Hepatocyte (in vitro differentiated cells): ENCODE measurements at regions not wholly inside any gene's neighbourhood (a gene's known extent, or its start where the extent isn't known, plus 50 kb on each side); places are given as distances from the start of the nearest gene placed in this dataset.

ENCODE experiments used
- CTCF ChIP-seq: fragments of 200-600 bp; sonication (generic); IDR thresholded peaks from 2 replicates; pipeline ENCODE4 v1.5.1; 2016; ENCODE audit warnings: antibody characterized with exemption, mild to moderate bottlenecking; ENCODE audit not compliant: poor library complexity
- EZH2 ChIP-seq: fragments of 200-600 bp; sonication (generic); IDR thresholded peaks from 2 replicates; pipeline ENCODE4 v1.6.1; 2016; ENCODE audit warnings: antibody characterized with exemption, mild to moderate bottlenecking, borderline replicate concordance
- EZH2phosphoT487 ChIP-seq: fragments of 200-600 bp; sonication (generic); IDR thresholded peaks from one replicate; pipeline ENCODE4 v1.6.1; 2018; ENCODE audit warnings: antibody characterized with exemption, mild to moderate bottlenecking, low read depth, moderate library complexity; ENCODE audit not compliant: unreplicated experiment, severe bottlenecking

GRCh38 chr10:42988517-42989395, 88.1 kb upstream of the RET start:
- TF ChIP-seq CTCF (no peak), EZH2 (no peak), EZH2phosphoT487 (no peak)
